GM23338 (cell line): ENCODE measurements at regions not wholly inside any gene's neighbourhood (a gene's known extent, or its start where the extent isn't known, plus 50 kb on each side); places are given as distances from the start of the nearest gene placed in this dataset.

ENCODE experiments used
- ATAC-seq: fragments of 200-7000 bp; cut with Tn5 transposase; 3 replicates; pipeline ENCODE4 v1.9.1; 2020
- DNase-seq: peaks from one replicate; pipeline ENCODE4 v3.0.0-alpha.2; 2015; ENCODE audit warnings: low spot score
- H2AFZ ChIP-seq: fragments of 200-600 bp; sonication (generic); 2 replicates; pipeline ENCODE4 v1.8.0; 2016; ENCODE audit warnings: antibody characterized with exemption, mild to moderate bottlenecking, moderate library complexity
- H3F3A ChIP-seq: fragments of 200-600 bp; sonication (generic); replicated peaks from 2 replicates; pipeline ENCODE4 v1.8.0; 2017; ENCODE audit warnings: antibody characterized with exemption, mixed run types, low read depth
- H3K27ac ChIP-seq: fragments of 200-600 bp; sonication (generic); 2 replicates; pipeline ENCODE4 v1.6.1; 2016; ENCODE audit warnings: low read depth
- H3K27me3 ChIP-seq: fragments of 200-600 bp; sonication (generic); 2 replicates; pipeline ENCODE4 v1.8.0; 2016; ENCODE audit warnings: mild to moderate bottlenecking, mixed run types, moderate library complexity; ENCODE audit not compliant: insufficient read depth
- H3K36me3 ChIP-seq: fragments of 200-600 bp; sonication (generic); 2 replicates; pipeline ENCODE4 v1.8.0; 2016; ENCODE audit warnings: mild to moderate bottlenecking; ENCODE audit not compliant: insufficient read depth
- H3K4me1 ChIP-seq: fragments of 200-600 bp; sonication (generic); 2 replicates; pipeline ENCODE4 v1.8.0; 2016; ENCODE audit warnings: mild to moderate bottlenecking, moderate library complexity; ENCODE audit not compliant: insufficient read depth
- H3K4me2 ChIP-seq: fragments of 200-600 bp; sonication (generic); 2 replicates; pipeline ENCODE4 v1.7.1; 2017; ENCODE audit warnings: mixed run types
- H3K4me3 ChIP-seq: fragments of 200-600 bp; sonication (generic); 2 replicates; pipeline ENCODE4 v1.6.1; 2016; ENCODE audit warnings: mixed run types
- H3K79me2 ChIP-seq: fragments of 200-600 bp; sonication (generic); replicated peaks from 2 replicates; pipeline ENCODE4 v1.8.0; 2017; ENCODE audit warnings: mild to moderate bottlenecking; ENCODE audit not compliant: insufficient read depth
- H3K9me2 ChIP-seq: fragments of 200-600 bp; sonication (generic); 2 replicates; pipeline ENCODE4 v1.8.0; 2017; ENCODE audit not compliant: insufficient read depth
- H4K20me1 ChIP-seq: fragments of 200-600 bp; sonication (generic); replicated peaks from 2 replicates; pipeline ENCODE4 v1.8.0; 2017; ENCODE audit warnings: mild to moderate bottlenecking; ENCODE audit not compliant: insufficient read depth
- H3K27ac Mint-ChIP-seq: 2 replicates; pipeline ENCODE4 v1.8.0; 2020; ENCODE audit warnings: inconsistent platforms, mild to moderate bottlenecking, moderate library complexity, mixed read lengths
- H3K27me3 Mint-ChIP-seq: 3 replicates; pipeline ENCODE4 v1.8.0; 2022; ENCODE audit warnings: low read depth, mild to moderate bottlenecking, moderate library complexity, mixed read lengths, inconsistent platforms; ENCODE audit not compliant: insufficient read depth, poor library complexity
- H3K36me3 Mint-ChIP-seq: 3 replicates; pipeline ENCODE4 v1.8.0; 2021; ENCODE audit warnings: low read depth, mild to moderate bottlenecking, inconsistent platforms, moderate library complexity, mixed read lengths
- H3K4me1 Mint-ChIP-seq: 3 replicates; pipeline ENCODE4 v1.8.0; 2020; ENCODE audit warnings: mild to moderate bottlenecking, inconsistent platforms, mixed read lengths
- H3K4me3 Mint-ChIP-seq: 3 replicates; pipeline ENCODE4 v1.8.0; 2021; ENCODE audit warnings: moderate library complexity, mild to moderate bottlenecking, inconsistent platforms, mixed read lengths
- H3K9me3 Mint-ChIP-seq: 3 replicates; pipeline ENCODE4 v1.8.0; 2020; ENCODE audit warnings: moderate library complexity, mild to moderate bottlenecking, inconsistent platforms, mixed read lengths
- CREB1 ChIP-seq: fragments of 250-450 bp; sonication (Bioruptor Pico); IDR thresholded peaks from 2 replicates; pipeline ENCODE4 v1.5.0; 2020; ENCODE audit warnings: low read depth, mild to moderate bottlenecking, moderate library complexity
- CTCF ChIP-seq, 2 experiments: fragments of 200-600 bp in 1 of 2; sonication (generic) in 1 of 2; conservative IDR thresholded peaks; 2 replicates each; pipeline versions ENCODE4 v1.5.1 to v1.6.1; 2016 to 2017; ENCODE audit warnings: antibody characterized with exemption in 2 of 2, low read depth in 2 of 2, mild to moderate bottlenecking in 2 of 2, moderate library complexity in 1 of 2
- EZH2 ChIP-seq: fragments of 200-600 bp; sonication (generic); IDR thresholded peaks from one replicate; pipeline ENCODE4 v1.8.0; 2017; ENCODE audit warnings: antibody characterized with exemption, mild to moderate bottlenecking, low read depth; ENCODE audit not compliant: unreplicated experiment
- EZH2phosphoT487 ChIP-seq: fragments of 200-600 bp; sonication (generic); IDR thresholded peaks from one replicate; pipeline ENCODE4 v1.8.1; 2018; ENCODE audit warnings: antibody characterized with exemption; ENCODE audit not compliant: unreplicated experiment
- NANOG ChIP-seq: IDR thresholded peaks from 2 replicates; pipeline ENCODE4 v1.6.1; 2016; ENCODE audit warnings: antibody characterized with exemption, borderline replicate concordance
- REST ChIP-seq: IDR thresholded peaks from one replicate; pipeline ENCODE4 v1.6.1; 2018; ENCODE audit warnings: antibody characterized with exemption; ENCODE audit not compliant: unreplicated experiment
- ZNF114 ChIP-seq: fragments of 250-450 bp; sonication (Bioruptor Pico); IDR thresholded peaks from 2 replicates; pipeline ENCODE4 v1.5.0; 2020; ENCODE audit warnings: mild to moderate bottlenecking, moderate library complexity
- ZNF331 ChIP-seq: fragments of 250-450 bp; sonication (Bioruptor Pico); IDR thresholded peaks from 2 replicates; pipeline ENCODE4 v1.5.0; 2020; ENCODE audit warnings: low read depth, mild to moderate bottlenecking, moderate library complexity
- TF ChIP-seq, protein P1 (sequence below): IDR thresholded peaks from 2 replicates; pipeline ENCODE4 v1.6.1; 2016; ENCODE audit warnings: antibody characterized with exemption
- TF ChIP-seq, protein P2 (sequence below): fragments of 250-450 bp; sonication (Bioruptor Pico); IDR thresholded peaks from 2 replicates; pipeline ENCODE4 v1.5.0; 2020; ENCODE audit warnings: mild to moderate bottlenecking, moderate library complexity

DNA sequence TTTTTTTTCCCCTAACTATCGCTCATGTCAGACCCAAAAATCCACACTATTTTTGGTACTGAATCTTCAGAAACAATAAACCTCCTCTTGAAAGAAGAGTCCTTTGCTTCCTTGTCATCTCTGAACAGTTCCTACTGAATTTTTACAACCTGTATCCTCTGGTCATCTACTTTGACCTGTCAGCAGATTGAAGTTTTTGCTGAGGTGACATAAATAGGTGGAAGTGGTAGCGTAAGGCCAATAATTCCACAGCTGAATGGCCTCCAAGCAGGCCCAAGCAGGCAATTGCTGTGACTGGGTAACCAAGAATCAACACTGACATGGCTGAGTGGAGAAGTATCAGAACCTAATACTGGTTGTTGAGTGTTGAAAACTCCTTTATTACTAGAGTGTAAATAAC, 117.4 kb upstream of the MAGI2 start (continued):
- no peak for TF ChIP-seq CTCF (conservative IDR thresholded peaks at IDR 0.05; ENCODE audit: low read depth in 2 of 2)
- TF ChIP-seq EZH2, result no peak
- TF ChIP-seq EZH2phosphoT487, result no peak
- TF ChIP-seq REST, result no peak
- no peak for TF ChIP-seq ZNF331 (CRISPR knock-in tag)
- TF ChIP-seq CREB1 (CRISPR knock-in tag), result no peak
- TF ChIP-seq NANOG, result no peak
- TF ChIP-seq, protein P1, sequence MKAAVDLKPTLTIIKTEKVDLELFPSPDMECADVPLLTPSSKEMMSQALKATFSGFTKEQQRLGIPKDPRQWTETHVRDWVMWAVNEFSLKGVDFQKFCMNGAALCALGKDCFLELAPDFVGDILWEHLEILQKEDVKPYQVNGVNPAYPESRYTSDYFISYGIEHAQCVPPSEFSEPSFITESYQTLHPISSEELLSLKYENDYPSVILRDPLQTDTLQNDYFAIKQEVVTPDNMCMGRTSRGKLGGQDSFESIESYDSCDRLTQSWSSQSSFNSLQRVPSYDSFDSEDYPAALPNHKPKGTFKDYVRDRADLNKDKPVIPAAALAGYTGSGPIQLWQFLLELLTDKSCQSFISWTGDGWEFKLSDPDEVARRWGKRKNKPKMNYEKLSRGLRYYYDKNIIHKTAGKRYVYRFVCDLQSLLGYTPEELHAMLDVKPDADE, result no peak
- TF ChIP-seq ZNF114, result no peak

- no peak for ATAC-seq
- no peaks in the 10 kb centered on the region for H3K27me3 Mint-ChIP-seq
- no peaks in the 10 kb centered on the region for H3K36me3 ChIP-seq
Measured at GRCh38 chr7:79563821-79564522, 110.5 kb upstream of the MAGI2 start.

More at GRCh38 chr7:79563821-79564522, 110.5 kb upstream of the MAGI2 start:
- Histone ChIP-seq H3K4me2 (no peak overlapping the region), H4K20me1 (no peaks in the 10 kb centered on the region), H3F3A (no peaks in the 10 kb centered on the region), H2AFZ (peak overlapping the region; percentile 92), H3K4me1 (peaks cover 7% of the 10 kb centered on the region; the same call in 1 of the 2 replicates), H3K4me3 (no peak overlapping the region), H3K9me2 (0 out of 2 replicates have a peak, but pooled peaks cover 5% of the 10 kb centered on the region), H3K79me2 (no peaks in the 10 kb centered on the region), H3K27ac (no peak overlapping the region), H3K27me3 (no peaks in the 10 kb centered on the region)
- Mint-ChIP-seq H3K4me3 (no peak overlapping the region), H3K36me3 (no peaks in the 10 kb centered on the region), H3K27ac (no peak overlapping the region), H3K9me3 (no peaks in the 10 kb centered on the region), H3K4me1 (peaks cover 4% of the 10 kb centered on the region)
- DNase-seq, result peak; percentile 5
- TF ChIP-seq, protein P2, sequence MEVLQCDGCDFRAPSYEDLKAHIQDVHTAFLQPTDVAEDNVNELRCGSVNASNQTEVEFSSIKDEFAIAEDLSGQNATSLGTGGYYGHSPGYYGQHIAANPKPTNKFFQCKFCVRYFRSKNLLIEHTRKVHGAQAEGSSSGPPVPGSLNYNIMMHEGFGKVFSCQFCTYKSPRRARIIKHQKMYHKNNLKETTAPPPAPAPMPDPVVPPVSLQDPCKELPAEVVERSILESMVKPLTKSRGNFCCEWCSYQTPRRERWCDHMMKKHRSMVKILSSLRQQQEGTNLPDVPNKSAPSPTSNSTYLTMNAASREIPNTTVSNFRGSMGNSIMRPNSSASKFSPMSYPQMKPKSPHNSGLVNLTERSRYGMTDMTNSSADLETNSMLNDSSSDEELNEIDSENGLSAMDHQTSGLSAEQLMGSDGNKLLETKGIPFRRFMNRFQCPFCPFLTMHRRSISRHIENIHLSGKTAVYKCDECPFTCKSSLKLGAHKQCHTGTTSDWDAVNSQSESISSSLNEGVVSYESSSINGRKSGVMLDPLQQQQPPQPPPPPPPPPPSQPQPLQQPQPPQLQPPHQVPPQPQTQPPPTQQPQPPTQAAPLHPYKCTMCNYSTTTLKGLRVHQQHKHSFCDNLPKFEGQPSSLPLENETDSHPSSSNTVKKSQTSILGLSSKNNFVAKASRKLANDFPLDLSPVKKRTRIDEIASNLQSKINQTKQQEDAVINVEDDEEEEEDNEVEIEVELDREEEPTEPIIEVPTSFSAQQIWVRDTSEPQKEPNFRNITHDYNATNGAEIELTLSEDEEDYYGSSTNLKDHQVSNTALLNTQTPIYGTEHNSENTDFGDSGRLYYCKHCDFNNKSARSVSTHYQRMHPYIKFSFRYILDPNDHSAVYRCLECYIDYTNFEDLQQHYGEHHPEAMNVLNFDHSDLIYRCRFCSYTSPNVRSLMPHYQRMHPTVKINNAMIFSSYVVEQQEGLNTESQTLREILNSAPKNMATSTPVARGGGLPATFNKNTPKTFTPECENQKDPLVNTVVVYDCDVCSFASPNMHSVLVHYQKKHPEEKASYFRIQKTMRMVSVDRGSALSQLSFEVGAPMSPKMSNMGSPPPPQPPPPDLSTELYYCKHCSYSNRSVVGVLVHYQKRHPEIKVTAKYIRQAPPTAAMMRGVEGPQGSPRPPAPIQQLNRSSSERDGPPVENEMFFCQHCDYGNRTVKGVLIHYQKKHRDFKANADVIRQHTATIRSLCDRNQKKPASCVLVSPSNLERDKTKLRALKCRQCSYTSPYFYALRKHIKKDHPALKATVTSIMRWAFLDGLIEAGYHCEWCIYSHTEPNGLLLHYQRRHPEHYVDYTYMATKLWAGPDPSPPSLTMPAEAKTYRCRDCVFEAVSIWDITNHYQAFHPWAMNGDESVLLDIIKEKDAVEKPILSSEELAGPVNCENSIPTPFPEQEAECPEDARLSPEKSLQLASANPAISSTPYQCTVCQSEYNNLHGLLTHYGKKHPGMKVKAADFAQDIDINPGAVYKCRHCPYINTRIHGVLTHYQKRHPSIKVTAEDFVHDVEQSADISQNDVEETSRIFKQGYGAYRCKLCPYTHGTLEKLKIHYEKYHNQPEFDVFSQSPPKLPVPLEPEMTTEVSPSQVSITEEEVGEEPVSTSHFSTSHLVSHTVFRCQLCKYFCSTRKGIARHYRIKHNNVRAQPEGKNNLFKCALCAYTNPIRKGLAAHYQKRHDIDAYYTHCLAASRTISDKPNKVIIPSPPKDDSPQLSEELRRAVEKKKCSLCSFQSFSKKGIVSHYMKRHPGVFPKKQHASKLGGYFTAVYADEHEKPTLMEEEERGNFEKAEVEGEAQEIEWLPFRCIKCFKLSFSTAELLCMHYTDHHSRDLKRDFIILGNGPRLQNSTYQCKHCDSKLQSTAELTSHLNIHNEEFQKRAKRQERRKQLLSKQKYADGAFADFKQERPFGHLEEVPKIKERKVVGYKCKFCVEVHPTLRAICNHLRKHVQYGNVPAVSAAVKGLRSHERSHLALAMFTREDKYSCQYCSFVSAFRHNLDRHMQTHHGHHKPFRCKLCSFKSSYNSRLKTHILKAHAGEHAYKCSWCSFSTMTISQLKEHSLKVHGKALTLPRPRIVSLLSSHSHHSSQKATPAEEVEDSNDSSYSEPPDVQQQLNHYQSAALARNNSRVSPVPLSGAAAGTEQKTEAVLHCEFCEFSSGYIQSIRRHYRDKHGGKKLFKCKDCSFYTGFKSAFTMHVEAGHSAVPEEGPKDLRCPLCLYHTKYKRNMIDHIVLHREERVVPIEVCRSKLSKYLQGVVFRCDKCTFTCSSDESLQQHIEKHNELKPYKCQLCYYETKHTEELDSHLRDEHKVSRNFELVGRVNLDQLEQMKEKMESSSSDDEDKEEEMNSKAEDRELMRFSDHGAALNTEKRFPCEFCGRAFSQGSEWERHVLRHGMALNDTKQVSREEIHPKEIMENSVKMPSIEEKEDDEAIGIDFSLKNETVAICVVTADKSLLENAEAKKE (CRISPR knock-in tag), result no peak
